Colonic mucosa (tissue), 4 donors: ENCODE measurements at regions not wholly inside any gene's neighbourhood (a gene's known extent, or its start where the extent isn't known, plus 50 kb on each side); places are given as distances from the start of the nearest gene placed in this dataset.

ENCODE experiments used
- DNase-seq: peaks from one replicate; pipeline ENCODE4 v3.0.0-alpha.2; 2020
- H3K27ac ChIP-seq: fragments of 200-600 bp; one replicate; pipeline ENCODE4 v1.8.0; 2021
- H3K27me3 ChIP-seq: fragments of 200-600 bp; one replicate; pipeline ENCODE4 v1.8.0; 2021
- H3K36me3 ChIP-seq: fragments of 200-600 bp; one replicate; pipeline ENCODE4 v1.8.0; 2021
- H3K4me1 ChIP-seq: fragments of 200-600 bp; one replicate; pipeline ENCODE4 v1.8.0; 2021; ENCODE audit warnings: mild to moderate bottlenecking
- H3K4me3 ChIP-seq: fragments of 200-600 bp; one replicate; pipeline ENCODE4 v1.8.0; 2021
- H3K9ac ChIP-seq, 2 donors: one replicate each; pipeline ENCODE4 v1.7.0; 2013; ENCODE audit warnings: control low read depth in 2 of 2, low read depth in 2 of 2, low read length in 2 of 2
- H3K9me3 ChIP-seq: fragments of 200-600 bp; one replicate; pipeline ENCODE4 v1.8.0; 2021
- intact Hi-C: fragments of 100-400 bp; cut with DNase I; formaldehyde crosslinking; loops from one replicate; pipeline ENCODE4 v1.14.1; 2022
- TF ChIP-seq, protein P1 (sequence below): fragments of 200-600 bp; IDR thresholded peaks from one replicate; pipeline ENCODE4 v1.8.0; 2022; ENCODE audit warnings: antibody characterized with exemption, mild to moderate bottlenecking
- donor health status: healthy.
- donor health status: DM: no; HTN: no; CAD: no.
- donor health status: DM: no; HTN: no; CAD: no.

DNA sequence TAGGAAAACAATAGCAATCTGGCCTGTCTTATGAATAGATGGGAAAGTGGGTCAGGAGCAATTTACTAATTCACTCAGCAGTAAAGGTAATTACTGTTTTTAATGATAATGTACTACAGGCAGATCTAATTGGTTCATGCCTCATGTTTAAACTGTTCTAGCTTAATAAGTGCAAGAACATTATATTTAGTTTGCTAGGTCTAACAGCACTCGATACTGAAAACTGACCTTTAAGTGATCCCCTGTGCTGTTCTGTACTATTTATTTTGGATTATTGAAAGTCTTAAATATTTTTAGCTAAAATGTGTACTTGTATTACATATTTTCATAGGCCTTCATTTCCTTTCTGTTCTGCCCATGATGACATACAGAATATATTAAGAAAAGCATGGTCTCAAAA lies 998.0 kb upstream of the GJE1 start:
- DNase-seq, result no peak
- H3K27ac ChIP-seq, result no peak overlapping the region
- H3K4me1 ChIP-seq, result no peaks in the 10 kb centered on the region
- H3K27me3 ChIP-seq, result no peaks in the 10 kb centered on the region
- H3K9ac ChIP-seq, result no peak overlapping the region
- no peaks in the 10 kb centered on the region for H3K36me3 ChIP-seq
- no peaks in the 10 kb centered on the region for H3K9me3 ChIP-seq
- H3K4me3 ChIP-seq, result no peak overlapping the region
- TF ChIP-seq, protein P1, sequence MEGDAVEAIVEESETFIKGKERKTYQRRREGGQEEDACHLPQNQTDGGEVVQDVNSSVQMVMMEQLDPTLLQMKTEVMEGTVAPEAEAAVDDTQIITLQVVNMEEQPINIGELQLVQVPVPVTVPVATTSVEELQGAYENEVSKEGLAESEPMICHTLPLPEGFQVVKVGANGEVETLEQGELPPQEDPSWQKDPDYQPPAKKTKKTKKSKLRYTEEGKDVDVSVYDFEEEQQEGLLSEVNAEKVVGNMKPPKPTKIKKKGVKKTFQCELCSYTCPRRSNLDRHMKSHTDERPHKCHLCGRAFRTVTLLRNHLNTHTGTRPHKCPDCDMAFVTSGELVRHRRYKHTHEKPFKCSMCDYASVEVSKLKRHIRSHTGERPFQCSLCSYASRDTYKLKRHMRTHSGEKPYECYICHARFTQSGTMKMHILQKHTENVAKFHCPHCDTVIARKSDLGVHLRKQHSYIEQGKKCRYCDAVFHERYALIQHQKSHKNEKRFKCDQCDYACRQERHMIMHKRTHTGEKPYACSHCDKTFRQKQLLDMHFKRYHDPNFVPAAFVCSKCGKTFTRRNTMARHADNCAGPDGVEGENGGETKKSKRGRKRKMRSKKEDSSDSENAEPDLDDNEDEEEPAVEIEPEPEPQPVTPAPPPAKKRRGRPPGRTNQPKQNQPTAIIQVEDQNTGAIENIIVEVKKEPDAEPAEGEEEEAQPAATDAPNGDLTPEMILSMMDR, result no peak
- intact Hi-C loops, result no loop called here

DNA sequence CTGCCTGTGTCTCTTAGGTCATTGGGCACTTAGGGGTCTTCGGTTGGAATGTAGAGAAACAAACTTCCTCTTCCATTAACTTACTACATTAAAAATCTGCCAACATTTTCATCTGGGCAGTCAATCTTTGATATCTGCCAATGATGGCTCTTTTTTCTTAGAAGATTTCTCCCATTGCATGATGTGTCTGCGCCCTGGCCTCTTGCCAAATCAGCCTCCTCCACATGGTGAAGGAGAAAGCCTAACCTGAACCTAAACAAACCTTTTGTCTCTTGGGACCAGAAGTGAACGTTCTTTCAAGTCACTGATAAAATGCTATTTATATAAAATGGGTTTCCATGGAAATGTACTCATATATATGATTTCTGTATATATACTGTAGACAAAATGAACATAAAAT lies 998.9 kb upstream of the GJE1 start:
- intact Hi-C loops, result no loop called here
- DNase-seq, result no peak
- no peak overlapping the region for H3K27ac ChIP-seq
- H3K36me3 ChIP-seq, result no peaks in the 10 kb centered on the region
- no peaks in the 10 kb centered on the region for H3K4me1 ChIP-seq
- H3K4me3 ChIP-seq, result no peak overlapping the region
- H3K27me3 ChIP-seq, result no peaks in the 10 kb centered on the region
- H3K9ac ChIP-seq, result no peak overlapping the region
- no peaks in the 10 kb centered on the region for H3K9me3 ChIP-seq
- TF ChIP-seq, protein P1, result no peak

DNA sequence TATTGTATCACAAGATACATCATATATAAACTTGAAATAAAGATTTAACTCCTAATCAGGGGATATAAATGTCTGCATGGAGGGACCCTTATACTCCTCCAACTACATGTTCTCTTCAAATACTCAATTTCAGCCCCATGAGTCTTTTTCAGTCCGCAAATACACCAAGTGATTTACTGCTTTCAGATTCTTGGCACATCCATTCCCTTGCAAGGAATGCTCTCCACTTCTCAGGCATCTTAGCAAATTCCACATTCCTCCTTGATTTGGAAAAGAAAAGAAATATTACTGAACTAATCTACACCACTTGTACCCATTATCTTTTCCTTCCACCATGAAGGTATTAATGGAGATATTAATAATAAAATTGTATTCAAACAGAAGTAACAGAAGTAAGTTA lies 999.4 kb upstream of the GJE1 start:
- no peak overlapping the region for H3K27ac ChIP-seq
- no peaks in the 10 kb centered on the region for H3K36me3 ChIP-seq
- DNase-seq, result no peak
- no peak overlapping the region for H3K9ac ChIP-seq
- intact Hi-C loops, result no loop called here
- H3K4me1 ChIP-seq, result no peaks in the 10 kb centered on the region
- H3K4me3 ChIP-seq, result no peak overlapping the region
- TF ChIP-seq, protein P1, result no peak
- no peaks in the 10 kb centered on the region for H3K27me3 ChIP-seq
- no peaks in the 10 kb centered on the region for H3K9me3 ChIP-seq

DNA sequence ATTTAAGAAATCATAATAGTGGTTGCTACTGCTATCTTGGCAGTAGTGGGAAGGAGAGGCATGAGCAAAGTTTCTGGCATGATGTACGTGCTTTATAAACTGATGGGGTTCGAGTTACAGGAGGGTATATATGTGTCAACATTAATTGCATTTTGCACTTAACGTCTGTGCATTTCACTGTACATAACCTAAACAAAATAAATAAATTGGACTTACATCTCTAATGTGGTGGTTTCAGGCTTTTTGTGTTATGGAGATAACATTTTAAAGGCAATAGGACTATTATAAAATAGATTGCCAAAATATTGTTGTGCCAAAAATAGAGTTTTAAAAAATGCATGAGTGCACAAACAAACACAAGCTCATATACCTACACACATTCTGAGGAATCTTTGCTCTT lies 1001.1 kb upstream of the GJE1 start:
- no peaks in the 10 kb centered on the region for H3K9me3 ChIP-seq
- intact Hi-C loops, result no loop called here
- H3K27ac ChIP-seq, result no peak overlapping the region
- no peak for DNase-seq
- H3K4me3 ChIP-seq, result no peak overlapping the region
- TF ChIP-seq, protein P1, result no peak
- H3K27me3 ChIP-seq, result no peaks in the 10 kb centered on the region
- H3K36me3 ChIP-seq, result no peaks in the 10 kb centered on the region
- no peak overlapping the region for H3K9ac ChIP-seq
- no peaks in the 10 kb centered on the region for H3K4me1 ChIP-seq

DNA sequence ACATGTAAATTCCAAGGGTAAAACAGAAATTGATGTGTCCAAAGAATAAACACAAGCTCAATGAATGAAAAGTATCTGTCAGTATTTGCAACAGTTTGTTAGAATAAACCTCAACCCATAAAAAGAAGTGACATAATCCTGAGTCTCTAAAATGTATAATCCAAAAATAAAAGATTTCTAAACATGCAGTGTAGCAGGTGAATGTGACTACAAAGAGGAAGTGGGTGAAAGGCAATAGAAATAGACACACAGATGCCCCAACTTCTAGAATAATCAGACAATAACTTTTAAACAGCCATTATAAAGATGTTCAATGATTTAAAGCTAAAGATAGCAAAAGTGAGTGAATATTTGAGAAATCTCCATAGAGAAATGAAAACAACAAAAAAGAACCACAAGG lies 1009.2 kb upstream of the GJE1 start:
- Histone ChIP-seq H3K36me3 (no peaks in the 10 kb centered on the region), H3K9me3 (no peaks in the 10 kb centered on the region), H3K4me1 (no peaks in the 10 kb centered on the region), H3K27me3 (no peaks in the 10 kb centered on the region), H3K4me3 (no peak overlapping the region), H3K9ac (no peak overlapping the region), H3K27ac (no peak overlapping the region)
- no peak for DNase-seq
- intact Hi-C loops, result no loop called here
- TF ChIP-seq, protein P1, result no peak

DNA sequence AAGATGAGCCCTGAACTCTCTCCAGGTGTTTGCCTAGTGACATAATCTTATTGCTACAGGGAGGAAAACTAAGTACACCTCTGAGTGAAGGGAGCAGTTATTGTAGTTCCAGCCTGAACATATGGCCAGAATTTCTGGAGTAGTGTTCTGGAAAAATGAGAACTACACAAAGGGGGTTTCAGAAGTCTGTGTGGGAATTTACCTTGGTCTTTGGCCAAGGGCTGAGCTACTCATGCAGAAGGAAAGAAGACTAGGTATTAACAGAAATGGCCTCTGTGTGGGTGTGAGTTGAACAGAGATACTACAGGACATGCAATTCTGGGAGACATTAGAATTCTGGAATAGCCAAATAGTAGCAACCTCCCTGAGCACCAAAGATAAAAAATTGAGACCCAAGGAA lies 1009.7 kb upstream of the GJE1 start:
- Histone ChIP-seq H3K9me3 (no peaks in the 10 kb centered on the region), H3K4me1 (no peaks in the 10 kb centered on the region), H3K4me3 (no peak overlapping the region), H3K27me3 (no peaks in the 10 kb centered on the region), H3K27ac (no peak overlapping the region), H3K9ac (no peak overlapping the region), H3K36me3 (no peaks in the 10 kb centered on the region)
- intact Hi-C loops, result no loop called here
- DNase-seq, result no peak
- TF ChIP-seq, protein P1, result no peak
